Activated naive CD4-positive, alpha-beta T cell treated with anti-CD3 and anti-CD28 coated beads, Interleukin-2, amount 50 U/mL, for 24 hours (primary cell): ENCODE measurements at regions not wholly inside any gene's neighbourhood (a gene's known extent, or its start where the extent isn't known, plus 50 kb on each side); places are given as distances from the start of the nearest gene placed in this dataset.
"Not testable (repeated sequence)": the region's sequence is repeated elsewhere in the genome, so short reads cannot be mapped to it uniquely, and the experiment has no call there.

Source experiments
- H3K27ac Mint-ChIP-seq: one replicate; pipeline ENCODE4 v1.8.0; 2021; ENCODE audit warnings: mild to moderate bottlenecking, mixed read lengths
- H3K27me3 Mint-ChIP-seq: one replicate; pipeline ENCODE4 v1.8.0; 2021; ENCODE audit warnings: mixed read lengths
- H3K36me3 Mint-ChIP-seq: one replicate; pipeline ENCODE4 v1.8.0; 2021; ENCODE audit warnings: mixed read lengths
- H3K4me1 Mint-ChIP-seq: one replicate; pipeline ENCODE4 v1.8.0; 2021; ENCODE audit warnings: mixed read lengths
- H3K4me3 Mint-ChIP-seq: one replicate; pipeline ENCODE4 v1.8.0; 2021; ENCODE audit warnings: mild to moderate bottlenecking, mixed read lengths
- H3K9me3 Mint-ChIP-seq: one replicate; pipeline ENCODE4 v1.8.0; 2021; ENCODE audit warnings: mixed read lengths

GRCh38 chr3:159501029-159501428 is 487.6 kb upstream of the IL12A start:
- Mint-ChIP-seq H3K4me1 (no peaks in the 10 kb centered on the region), H3K27me3 (no peaks in the 10 kb centered on the region), H3K36me3 (no peaks in the 10 kb centered on the region), H3K27ac (no peak overlapping the region), H3K9me3 (peaks cover 14% of the 10 kb centered on the region), H3K4me3 (no peak overlapping the region)

DNA sequence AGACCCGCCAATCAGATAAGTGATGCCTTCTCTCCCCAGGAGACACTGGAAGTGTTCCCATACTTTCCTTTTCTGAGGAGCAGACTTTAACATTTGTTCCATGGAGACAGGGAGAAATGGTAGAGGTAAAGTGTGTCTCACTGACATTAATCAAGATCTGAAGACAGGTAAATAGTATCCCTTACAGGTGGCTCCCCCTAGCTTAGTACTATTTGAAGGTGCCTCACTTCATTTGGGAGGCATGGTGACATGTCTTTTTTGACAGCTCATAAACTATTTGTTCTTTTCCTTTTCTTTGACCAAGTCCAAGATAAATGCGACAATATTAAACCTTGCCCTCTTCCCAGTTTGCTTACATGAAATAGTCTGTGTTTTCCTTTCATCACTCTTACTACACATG is 485.6 kb upstream of the IL12A start:
- H3K4me1 Mint-ChIP-seq: no peaks in the 10 kb centered on the region

DNA sequence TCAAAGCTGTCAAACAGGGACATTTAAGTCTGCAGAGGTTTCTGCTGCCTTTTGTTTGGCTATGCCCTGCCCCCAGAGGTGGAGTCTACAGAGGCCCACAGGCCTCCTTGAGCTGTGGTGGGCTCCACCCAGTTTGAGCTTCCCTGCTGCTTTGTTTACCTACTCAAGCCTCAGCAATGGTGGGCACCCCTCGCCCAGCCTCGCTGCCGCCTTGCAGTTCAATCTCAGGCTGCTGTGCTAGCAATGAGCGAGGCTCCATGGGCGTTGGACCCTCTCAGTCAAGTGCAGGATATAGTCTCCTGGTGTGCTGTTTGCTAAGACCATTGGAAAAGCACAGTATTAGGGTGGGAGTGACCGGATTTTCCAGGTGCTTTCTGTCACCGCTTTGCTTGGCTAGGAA is 477.6 kb upstream of the IL12A start:
- not testable (repeated sequence) for H3K4me1 Mint-ChIP-seq, H3K9me3 Mint-ChIP-seq, H3K27ac Mint-ChIP-seq, H3K36me3 Mint-ChIP-seq, H3K27me3 Mint-ChIP-seq, H3K4me3 Mint-ChIP-seq

More for the DNA sequence above, 485.6 kb upstream of the IL12A start:
- Mint-ChIP-seq H3K9me3 (peaks cover 8% of the 10 kb centered on the region), H3K36me3 (no peaks in the 10 kb centered on the region), H3K27me3 (no peaks in the 10 kb centered on the region), H3K4me3 (no peak overlapping the region), H3K27ac (no peak overlapping the region)

- Mint-ChIP-seq H3K27me3 (peaks cover 1% of the 10 kb centered on the region), H3K27ac (no peak overlapping the region), H3K4me1 (no peaks in the 10 kb centered on the region), H3K36me3 (no peaks in the 10 kb centered on the region), H3K9me3 (peaks cover 2% of the 10 kb centered on the region), H3K4me3 (no peak overlapping the region)
These were observed 475.2 kb upstream of the IL12A start for GRCh38 chr3:159513444-159513843.

DNA sequence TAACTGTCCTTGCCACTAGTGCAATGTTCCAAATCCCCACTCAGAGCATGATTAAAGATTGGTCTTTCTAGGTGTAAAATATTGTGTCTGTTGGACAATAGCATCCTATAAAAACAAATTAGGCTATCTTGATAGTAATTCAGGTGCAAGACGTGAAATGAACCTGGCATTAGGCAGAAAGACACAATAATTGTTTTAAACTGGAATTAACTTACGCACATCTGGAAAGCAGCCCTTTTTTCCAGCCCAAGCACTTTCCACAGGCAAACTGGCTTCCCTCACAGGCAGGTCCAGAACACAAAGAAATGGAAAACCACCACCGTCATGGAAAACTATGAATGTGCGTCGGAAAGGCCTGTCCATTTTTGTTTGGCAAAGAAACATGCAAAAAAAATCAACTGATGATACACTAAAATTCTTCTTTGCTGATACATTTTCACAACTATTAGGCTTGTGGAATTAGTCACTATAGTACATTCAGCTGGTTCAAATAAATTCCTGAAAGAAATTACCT is 474.7 kb upstream of the IL12A start:
- H3K27me3 Mint-ChIP-seq: peaks cover 1% of the 10 kb centered on the region
- H3K36me3 Mint-ChIP-seq: no peaks in the 10 kb centered on the region
- H3K4me1 Mint-ChIP-seq: no peaks in the 10 kb centered on the region
- H3K4me3 Mint-ChIP-seq: no peak overlapping the region
- no peak overlapping the region for H3K27ac Mint-ChIP-seq
- H3K9me3 Mint-ChIP-seq: no peaks in the 10 kb centered on the region

GRCh38 chr3:159517105-159517504 is 471.5 kb upstream of the IL12A start:
- no peaks in the 10 kb centered on the region for H3K4me1 Mint-ChIP-seq
- no peak overlapping the region for H3K4me3 Mint-ChIP-seq
- H3K9me3 Mint-ChIP-seq: no peaks in the 10 kb centered on the region

GRCh38 chr3:159520638-159521037 is 468.0 kb upstream of the IL12A start:
- Mint-ChIP-seq H3K27me3 (no peaks in the 10 kb centered on the region), H3K27ac (no peak overlapping the region), H3K9me3 (no peaks in the 10 kb centered on the region), H3K36me3 (no peaks in the 10 kb centered on the region), H3K4me1 (no peaks in the 10 kb centered on the region), H3K4me3 (no peak overlapping the region)

More at GRCh38 chr3:159517105-159517504, 471.5 kb upstream of the IL12A start:
- no peaks in the 10 kb centered on the region for H3K27me3 Mint-ChIP-seq
- no peak overlapping the region for H3K27ac Mint-ChIP-seq
- no peaks in the 10 kb centered on the region for H3K36me3 Mint-ChIP-seq

DNA sequence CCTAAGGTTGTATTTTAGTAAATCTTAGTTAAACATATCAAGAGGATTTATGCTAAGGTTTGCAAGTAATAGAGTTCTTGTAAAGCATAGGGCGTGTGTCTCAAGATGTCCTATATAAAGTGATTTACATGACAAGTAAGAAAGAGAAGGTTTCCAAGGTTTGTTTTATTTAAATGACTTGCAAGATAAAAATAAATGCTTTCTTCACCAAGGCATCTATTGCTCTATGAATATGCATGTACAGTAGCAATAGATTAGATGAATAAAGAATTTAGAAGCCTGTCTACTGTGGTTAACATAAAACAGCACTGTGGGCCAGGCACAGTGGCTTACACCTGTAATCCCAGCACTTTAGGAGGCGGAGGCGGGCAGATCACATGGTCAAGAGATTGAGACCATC is 466.4 kb upstream of the IL12A start:
- Mint-ChIP-seq H3K27ac (no peak overlapping the region), H3K9me3 (no peaks in the 10 kb centered on the region), H3K4me1 (no peaks in the 10 kb centered on the region), H3K27me3 (no peaks in the 10 kb centered on the region), H3K36me3 (no peaks in the 10 kb centered on the region), H3K4me3 (no peak overlapping the region)

DNA sequence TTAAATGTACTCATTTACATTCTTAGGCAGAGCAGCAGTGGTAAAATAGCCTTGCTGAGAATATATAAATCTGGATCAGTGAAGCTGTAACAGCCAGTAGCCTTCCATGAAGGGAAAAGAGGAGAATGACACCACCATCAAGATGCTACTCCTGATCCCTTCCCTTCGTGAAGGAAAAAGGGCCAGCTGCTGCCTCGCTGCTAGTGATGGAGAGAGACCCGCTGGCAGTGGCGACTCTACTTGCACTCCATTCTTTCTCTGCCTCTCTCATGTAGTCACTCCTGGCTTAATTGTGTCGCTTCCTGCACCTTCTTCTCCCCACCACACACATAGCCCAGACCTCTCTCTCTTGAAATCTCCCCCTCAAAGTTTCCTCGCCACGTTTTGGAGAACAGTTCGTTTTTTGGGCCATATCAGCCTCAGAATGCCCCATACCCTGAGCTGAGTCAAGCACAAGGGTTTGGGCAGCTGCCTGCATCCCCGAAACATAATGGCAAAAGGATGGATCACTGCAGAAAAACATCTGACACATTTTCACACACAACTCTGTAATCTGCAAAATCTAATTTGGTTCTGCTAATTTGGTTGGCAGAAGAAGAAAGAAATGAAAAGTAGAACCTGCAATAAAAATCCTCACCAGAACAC is 460.3 kb upstream of the IL12A start:
- H3K36me3 Mint-ChIP-seq: no peaks in the 10 kb centered on the region
- peaks cover 5% of the 10 kb centered on the region for H3K9me3 Mint-ChIP-seq
- no peaks in the 10 kb centered on the region for H3K4me1 Mint-ChIP-seq
- no peak overlapping the region for H3K27ac Mint-ChIP-seq
- no peak overlapping the region for H3K4me3 Mint-ChIP-seq
- H3K27me3 Mint-ChIP-seq: no peaks in the 10 kb centered on the region

DNA sequence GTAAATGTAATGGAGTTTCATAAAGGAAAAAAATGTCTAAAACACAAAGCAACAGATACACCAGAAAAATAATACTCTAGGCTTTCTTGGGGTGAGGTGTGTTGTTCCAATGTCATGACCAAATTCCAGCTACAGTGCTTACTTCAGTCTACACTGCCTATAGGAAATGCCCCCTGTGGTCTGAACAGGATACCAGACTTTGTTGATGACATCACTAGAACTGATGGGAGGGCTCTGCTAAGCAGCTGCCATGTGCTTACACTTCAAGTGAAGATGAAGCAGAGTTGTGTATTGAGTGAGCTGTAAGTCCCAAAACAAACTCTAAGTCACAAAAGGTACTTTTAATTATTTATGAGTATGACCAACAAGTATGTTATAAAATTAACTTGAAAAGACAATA is 456.1 kb upstream of the IL12A start:
- no peaks in the 10 kb centered on the region for H3K36me3 Mint-ChIP-seq
- no peak overlapping the region for H3K27ac Mint-ChIP-seq
- peaks cover 5% of the 10 kb centered on the region for H3K9me3 Mint-ChIP-seq
- H3K4me1 Mint-ChIP-seq: no peaks in the 10 kb centered on the region
- H3K4me3 Mint-ChIP-seq: no peak overlapping the region
- H3K27me3 Mint-ChIP-seq: no peaks in the 10 kb centered on the region

GRCh38 chr3:159534496-159534895 is 454.1 kb upstream of the IL12A start:
- Mint-ChIP-seq H3K9me3 (peaks cover 5% of the 10 kb centered on the region), H3K4me1 (no peaks in the 10 kb centered on the region), H3K36me3 (no peaks in the 10 kb centered on the region), H3K27ac (no peak overlapping the region), H3K4me3 (no peak overlapping the region), H3K27me3 (no peaks in the 10 kb centered on the region)

DNA sequence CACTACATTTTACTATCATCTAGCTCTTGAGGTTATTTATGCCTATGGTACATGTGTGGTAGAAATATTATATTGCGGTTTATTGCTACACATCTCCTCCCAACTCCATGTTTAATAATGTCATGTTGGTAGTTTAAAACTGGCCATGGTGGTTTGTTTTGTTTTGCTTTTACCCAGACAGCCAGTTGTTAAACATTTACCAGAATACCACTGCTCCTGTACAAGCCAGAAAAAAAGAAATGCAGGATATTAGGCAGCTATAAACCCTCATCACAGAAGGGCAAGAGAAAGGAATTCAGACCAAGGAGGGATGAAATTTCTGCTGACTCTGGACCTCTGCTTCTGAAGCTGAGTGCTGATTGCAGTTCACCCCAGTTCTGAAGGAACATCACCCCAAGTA is 451.8 kb upstream of the IL12A start:
- no peaks in the 10 kb centered on the region for H3K27me3 Mint-ChIP-seq
- no peaks in the 10 kb centered on the region for H3K4me1 Mint-ChIP-seq
- H3K4me3 Mint-ChIP-seq: no peak overlapping the region

DNA sequence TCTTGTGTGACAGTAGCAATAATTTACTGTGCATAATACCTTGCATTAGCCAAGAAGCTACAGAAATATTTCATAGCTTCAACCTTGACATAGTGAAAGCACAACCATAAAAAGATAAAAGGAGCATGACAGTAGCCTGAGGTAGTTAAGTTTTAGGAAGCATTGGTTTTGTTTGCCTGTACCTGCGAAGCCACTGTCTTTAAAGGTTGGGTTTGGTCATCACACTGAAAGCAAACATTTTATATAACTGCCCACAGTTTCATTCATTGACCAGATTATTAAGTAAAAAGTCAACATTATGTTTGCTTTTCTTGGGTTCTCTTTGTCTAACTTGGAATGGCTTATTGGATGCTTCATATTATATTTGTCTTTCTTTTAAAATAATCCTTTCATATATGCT is 450.1 kb upstream of the IL12A start:
- Mint-ChIP-seq H3K4me1 (no peaks in the 10 kb centered on the region), H3K27me3 (no peaks in the 10 kb centered on the region), H3K4me3 (no peak overlapping the region), H3K27ac (no peak overlapping the region), H3K9me3 (no peaks in the 10 kb centered on the region), H3K36me3 (no peaks in the 10 kb centered on the region)

More for the DNA sequence above, 451.8 kb upstream of the IL12A start:
- H3K36me3 Mint-ChIP-seq: no peaks in the 10 kb centered on the region
- H3K9me3 Mint-ChIP-seq: no peaks in the 10 kb centered on the region
- no peak overlapping the region for H3K27ac Mint-ChIP-seq

DNA sequence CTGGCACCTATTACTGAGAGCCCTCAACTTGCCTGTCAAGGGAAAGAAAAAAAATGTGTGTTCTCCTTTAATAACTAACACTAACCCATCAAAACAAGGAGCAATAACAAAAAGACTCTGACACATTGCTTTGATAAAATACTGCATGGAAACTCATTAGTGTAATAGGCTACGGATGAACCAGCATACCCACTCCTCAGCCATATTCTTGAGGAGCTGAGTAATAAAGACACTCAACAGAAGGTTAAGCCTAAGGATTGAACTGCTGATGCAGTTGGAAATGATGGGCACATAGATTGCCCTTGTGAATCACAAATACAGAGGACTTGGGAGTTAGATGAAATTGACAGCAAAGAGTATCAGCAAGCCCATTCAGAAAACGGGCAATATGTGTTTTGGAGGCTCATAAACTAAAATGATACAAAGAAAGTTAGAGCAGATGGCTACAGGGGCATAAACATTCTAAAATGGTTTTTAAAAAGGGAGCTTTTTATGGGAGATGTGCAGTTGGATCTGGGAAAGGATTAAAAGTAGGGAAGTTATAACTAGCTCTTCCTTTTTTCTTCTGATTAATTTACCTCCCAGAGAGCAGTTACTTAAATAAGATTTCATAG is 447.6 kb upstream of the IL12A start:
- no peaks in the 10 kb centered on the region for H3K27me3 Mint-ChIP-seq
- peaks cover 8% of the 10 kb centered on the region for H3K9me3 Mint-ChIP-seq
- H3K36me3 Mint-ChIP-seq: no peaks in the 10 kb centered on the region
- H3K4me1 Mint-ChIP-seq: no peaks in the 10 kb centered on the region
- H3K4me3 Mint-ChIP-seq: no peak overlapping the region
- H3K27ac Mint-ChIP-seq: no peak overlapping the region

- Mint-ChIP-seq H3K4me1 (no peaks in the 10 kb centered on the region), H3K9me3 (peaks cover 12% of the 10 kb centered on the region), H3K27me3 (no peaks in the 10 kb centered on the region), H3K36me3 (no peaks in the 10 kb centered on the region), H3K4me3 (no peak overlapping the region), H3K27ac (no peak overlapping the region)
These were observed 439.8 kb upstream of the IL12A start for GRCh38 chr3:159548675-159549335.

DNA sequence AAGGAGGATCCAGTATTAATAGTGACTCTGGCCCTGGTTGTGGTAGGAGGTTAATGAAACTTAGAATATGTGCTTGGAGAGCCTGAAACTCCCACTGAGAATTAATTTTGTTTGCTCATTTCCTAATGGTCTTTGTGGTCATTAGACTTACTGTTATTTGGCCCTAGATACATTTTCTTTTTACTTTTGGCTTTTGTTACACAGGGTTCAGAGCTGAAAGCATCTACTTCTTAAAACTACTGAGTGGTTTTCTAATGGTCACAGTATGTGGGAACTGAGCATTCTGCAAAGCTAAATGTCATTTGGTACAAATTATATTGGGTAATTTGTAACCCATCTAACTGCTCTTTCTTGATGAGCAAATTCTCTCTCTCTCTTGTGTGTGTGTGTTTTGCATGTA is 433.4 kb upstream of the IL12A start:
- no peaks in the 10 kb centered on the region for H3K4me1 Mint-ChIP-seq
- no peaks in the 10 kb centered on the region for H3K27me3 Mint-ChIP-seq
- no peak overlapping the region for H3K27ac Mint-ChIP-seq
- no peaks in the 10 kb centered on the region for H3K36me3 Mint-ChIP-seq
- no peaks in the 10 kb centered on the region for H3K9me3 Mint-ChIP-seq
- H3K4me3 Mint-ChIP-seq: no peak overlapping the region
